GM21619 (cell line): ENCODE measurements at regions not wholly inside any gene's neighbourhood (a gene's known extent, or its start where the extent isn't known, plus 50 kb on each side); places are given as distances from the start of the nearest gene placed in this dataset.
"Not testable (repeated sequence)": the region's sequence is repeated elsewhere in the genome, so short reads cannot be mapped to it uniquely, and the experiment has no call there.

Experiments used
- ATAC-seq: cut with Tn5 transposase; IDR thresholded peaks from one replicate; pipeline ENCODE4 v1.9.1; 2021; ENCODE audit not compliant: unreplicated experiment

GRCh38 chr15:38117781-38118180 is 134.9 kb upstream of the SPRED1 start:
- no peak for ATAC-seq

GRCh38 chr15:38119865-38120264 is 132.8 kb upstream of the SPRED1 start:
- not testable (repeated sequence) for ATAC-seq

GRCh38 chr15:38127306-38127771 is 125.3 kb upstream of the SPRED1 start:
- ATAC-seq = no peak

- no peak for ATAC-seq
Measured at GRCh38 chr15:38128341-38128781, 124.3 kb upstream of the SPRED1 start.

- ATAC-seq = no peak
Measured at GRCh38 chr15:38128921-38129320, 123.7 kb upstream of the SPRED1 start.

GRCh38 chr15:38129531-38130204 is 123.0 kb upstream of the SPRED1 start:
- ATAC-seq = peak; percentile 77

- peak; percentile 33 for ATAC-seq
Measured at GRCh38 chr15:38130205-38130567, 122.5 kb upstream of the SPRED1 start.

GRCh38 chr15:38130740-38131498 is 121.7 kb upstream of the SPRED1 start:
- peak; percentile 59 for ATAC-seq

- no peak for ATAC-seq
Measured at GRCh38 chr15:38134252-38134651, 118.4 kb upstream of the SPRED1 start.

GRCh38 chr15:38142195-38142594 is 110.4 kb upstream of the SPRED1 start:
- ATAC-seq = not testable (repeated sequence)

- ATAC-seq = no peak
Measured at GRCh38 chr15:38144921-38145320, 107.7 kb upstream of the SPRED1 start.

GRCh38 chr15:38145651-38146111 is 107.0 kb upstream of the SPRED1 start:
- ATAC-seq = no peak

- no peak for ATAC-seq
Measured at GRCh38 chr15:38147246-38147645, 105.4 kb upstream of the SPRED1 start.

GRCh38 chr15:38148471-38148870 is 104.2 kb upstream of the SPRED1 start:
- ATAC-seq = no peak

GRCh38 chr15:38149315-38149714 is 103.3 kb upstream of the SPRED1 start:
- no peak for ATAC-seq

- ATAC-seq = no peak
Measured at GRCh38 chr15:38150148-38150547, 102.5 kb upstream of the SPRED1 start.

GRCh38 chr15:38150794-38151193 is 101.8 kb upstream of the SPRED1 start:
- no peak for ATAC-seq

- ATAC-seq = no peak
Measured at GRCh38 chr15:38153781-38154180, 98.9 kb upstream of the SPRED1 start.

- ATAC-seq = no peak
Measured at GRCh38 chr15:38154255-38154654, 98.4 kb upstream of the SPRED1 start.

GRCh38 chr15:38154837-38155236 is 97.8 kb upstream of the SPRED1 start:
- no peak for ATAC-seq

- no peak for ATAC-seq
Measured at GRCh38 chr15:38163658-38164057, 89.0 kb upstream of the SPRED1 start.

GRCh38 chr15:38164061-38164460 is 88.6 kb upstream of the SPRED1 start:
- ATAC-seq = no peak
